Transverse colon (tissue), 4 donors: ENCODE measurements at regions not wholly inside any gene's neighbourhood (a gene's known extent, or its start where the extent isn't known, plus 50 kb on each side); places are given as distances from the start of the nearest gene placed in this dataset.

Experiments used
- EP300 ChIP-seq: sonication (generic); formaldehyde crosslinking; IDR thresholded peaks from one replicate; pipeline ENCODE4 v1.6.1; 2017; ENCODE audit warnings: antibody characterized with exemption, low read depth
- POLR2AphosphoS5 ChIP-seq, 3 donors: sonication (generic); formaldehyde crosslinking; IDR thresholded peaks; one replicate each; pipeline ENCODE4 v1.6.1; 2016; ENCODE audit warnings: antibody characterized with exemption in 3 of 3
- TF ChIP-seq, protein P1 (sequence below), 5 experiments: fragments of 200-600 bp in 3 of 5; fragments of 450-650 bp in 2 of 5; sonication (generic) in 3 of 5; IDR thresholded peaks; 1 replicate in 2 of 5; 2 replicates in 3 of 5; pipeline ENCODE4 v1.5.1; 2016 to 2017; ENCODE audit warnings: antibody characterized with exemption in 5 of 5, inconsistent platforms in 3 of 5, mild to moderate bottlenecking in 2 of 5, moderate library complexity in 1 of 5

DNA sequence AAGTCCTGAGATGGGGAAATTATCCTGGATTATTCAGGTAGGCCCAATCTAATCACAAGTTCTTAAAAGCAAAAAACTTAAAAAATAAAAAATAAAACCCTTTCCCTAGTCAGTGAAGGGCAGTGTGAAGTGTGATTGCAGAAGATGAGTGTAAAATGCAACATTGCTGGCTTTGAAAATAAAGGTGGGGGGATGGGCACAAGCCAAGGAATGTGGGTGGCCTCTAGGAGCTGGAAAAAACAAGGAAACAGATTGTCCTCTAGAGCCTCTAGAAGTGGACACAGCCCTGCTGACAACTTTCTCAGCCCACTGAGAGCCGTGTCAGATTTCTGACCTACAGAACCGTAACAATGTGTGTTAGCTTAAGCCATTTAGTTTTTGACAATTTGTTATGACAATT lies 184.3 kb upstream of the HNRNPA3 start:
- TF ChIP-seq, protein P1, sequence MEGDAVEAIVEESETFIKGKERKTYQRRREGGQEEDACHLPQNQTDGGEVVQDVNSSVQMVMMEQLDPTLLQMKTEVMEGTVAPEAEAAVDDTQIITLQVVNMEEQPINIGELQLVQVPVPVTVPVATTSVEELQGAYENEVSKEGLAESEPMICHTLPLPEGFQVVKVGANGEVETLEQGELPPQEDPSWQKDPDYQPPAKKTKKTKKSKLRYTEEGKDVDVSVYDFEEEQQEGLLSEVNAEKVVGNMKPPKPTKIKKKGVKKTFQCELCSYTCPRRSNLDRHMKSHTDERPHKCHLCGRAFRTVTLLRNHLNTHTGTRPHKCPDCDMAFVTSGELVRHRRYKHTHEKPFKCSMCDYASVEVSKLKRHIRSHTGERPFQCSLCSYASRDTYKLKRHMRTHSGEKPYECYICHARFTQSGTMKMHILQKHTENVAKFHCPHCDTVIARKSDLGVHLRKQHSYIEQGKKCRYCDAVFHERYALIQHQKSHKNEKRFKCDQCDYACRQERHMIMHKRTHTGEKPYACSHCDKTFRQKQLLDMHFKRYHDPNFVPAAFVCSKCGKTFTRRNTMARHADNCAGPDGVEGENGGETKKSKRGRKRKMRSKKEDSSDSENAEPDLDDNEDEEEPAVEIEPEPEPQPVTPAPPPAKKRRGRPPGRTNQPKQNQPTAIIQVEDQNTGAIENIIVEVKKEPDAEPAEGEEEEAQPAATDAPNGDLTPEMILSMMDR (IDR thresholded peaks at IDR 0.05): no peak
- no peak for TF ChIP-seq EP300
- TF ChIP-seq POLR2AphosphoS5 (IDR thresholded peaks at IDR 0.05): no peak
